ENCODE measurements at regions not wholly inside any gene's neighbourhood (a gene's known extent, or its start where the extent isn't known, plus 50 kb on each side); places are given as distances from the start of the nearest gene placed in this dataset.

- no peaks in the 10 kb centered on the region for H3K36me3 Mint-ChIP-seq (ENCODE audit: low read depth)
- H3K9me3 Mint-ChIP-seq = no peaks in the 10 kb centered on the region
- H3K27me3 Mint-ChIP-seq (ENCODE audit: low read depth) = no peaks in the 10 kb centered on the region
- H3K4me1 Mint-ChIP-seq = peaks cover 36% of the 10 kb centered on the region
- no peak for DNase-seq (ENCODE audit: low read depth, low spot score)
- no peak for TF ChIP-seq CTCF (conservative IDR thresholded peaks at IDR 0.05)
- H3K27ac Mint-ChIP-seq (ENCODE audit: unreplicated experiment) = no peak overlapping the region
- no peak overlapping the region for H3K4me3 Mint-ChIP-seq
Measured at GRCh38 chr13:80140685-80141084, 200.2 kb downstream of the SPRY2 start.

DNA sequence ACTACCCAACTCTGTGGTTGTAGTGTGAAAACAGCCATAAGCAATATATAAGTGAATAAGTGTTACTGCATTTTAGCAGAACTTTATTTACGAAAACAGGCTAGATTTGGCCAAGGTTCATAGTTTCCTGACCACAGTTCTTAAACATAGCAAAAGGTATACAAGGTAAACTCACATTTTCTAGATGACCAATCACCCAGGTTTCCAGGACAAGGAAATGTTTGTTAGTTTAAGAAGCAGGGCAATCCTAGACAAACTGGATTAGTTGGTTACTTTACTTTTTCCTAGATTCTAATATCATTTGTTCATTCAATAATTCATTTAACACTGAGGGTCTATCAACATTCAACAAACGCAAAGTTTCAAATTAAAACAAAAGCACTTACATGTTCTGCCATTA, 201.7 kb downstream of the SPRY2 start:
- Mint-ChIP-seq H3K27ac (ENCODE audit: unreplicated experiment) (no peak overlapping the region), H3K27me3 (ENCODE audit: low read depth) (no peaks in the 10 kb centered on the region), H3K4me3 (no peak overlapping the region), H3K4me1 (peaks cover 40% of the 10 kb centered on the region), H3K36me3 (ENCODE audit: low read depth) (no peaks in the 10 kb centered on the region), H3K9me3 (no peaks in the 10 kb centered on the region)
- TF ChIP-seq CTCF (conservative IDR thresholded peaks at IDR 0.05) = no peak
- DNase-seq (ENCODE audit: low read depth, low spot score) = no peak

- DNase-seq (ENCODE audit: low read depth, low spot score) = no peak
- peaks cover 49% of the 10 kb centered on the region for H3K4me1 Mint-ChIP-seq
- no peak overlapping the region for H3K4me3 Mint-ChIP-seq
- TF ChIP-seq CTCF (conservative IDR thresholded peaks at IDR 0.05) = no peak
- H3K36me3 Mint-ChIP-seq (ENCODE audit: low read depth) = no peaks in the 10 kb centered on the region
- H3K27ac Mint-ChIP-seq (ENCODE audit: unreplicated experiment) = no peak overlapping the region
- no peaks in the 10 kb centered on the region for H3K27me3 Mint-ChIP-seq (ENCODE audit: low read depth)
- H3K9me3 Mint-ChIP-seq = no peaks in the 10 kb centered on the region
Measured at GRCh38 chr13:80137994-80138393, 202.9 kb downstream of the SPRY2 start.

- Mint-ChIP-seq H3K27me3 (ENCODE audit: low read depth) (no peaks in the 10 kb centered on the region), H3K27ac (ENCODE audit: unreplicated experiment) (peak overlapping the region; percentile 74), H3K4me3 (peak overlapping the region; percentile 82), H3K4me1 (peaks cover 54% of the 10 kb centered on the region), H3K9me3 (no peaks in the 10 kb centered on the region), H3K36me3 (ENCODE audit: low read depth) (no peaks in the 10 kb centered on the region)
- DNase-seq (ENCODE audit: low read depth, low spot score) = no peak
- no peak for TF ChIP-seq CTCF (conservative IDR thresholded peaks at IDR 0.05)
Measured at GRCh38 chr13:80134346-80134745, 206.6 kb downstream of the SPRY2 start.

GRCh38 chr13:80133631-80134261, 207.2 kb downstream of the SPRY2 start:
- Mint-ChIP-seq H3K27ac (ENCODE audit: unreplicated experiment) (peak overlapping the region; percentile 74), H3K36me3 (ENCODE audit: low read depth) (no peaks in the 10 kb centered on the region), H3K9me3 (no peaks in the 10 kb centered on the region), H3K4me1 (peaks cover 56% of the 10 kb centered on the region), H3K4me3 (peak overlapping the region; percentile 82), H3K27me3 (ENCODE audit: low read depth) (no peaks in the 10 kb centered on the region)
- TF ChIP-seq CTCF (conservative IDR thresholded peaks at IDR 0.05) = no peak
- DNase-seq (ENCODE audit: low read depth, low spot score) = no peak

Data from neural crest cell (in vitro differentiated cells).